ENCODE measurements at regions not wholly inside any gene's neighbourhood (a gene's known extent, or its start where the extent isn't known, plus 50 kb on each side); places are given as distances from the start of the nearest gene placed in this dataset.
"Not testable (repeated sequence)": the region's sequence is repeated elsewhere in the genome, so short reads cannot be mapped to it uniquely, and the experiment has no call there.

GRCh38 chr9:29450343-29450875 lies 1877.1 kb upstream of the C9orf72 start:
- not testable (repeated sequence) for DNase-seq (ENCODE audit: low read depth in 2 of 2)

DNA sequence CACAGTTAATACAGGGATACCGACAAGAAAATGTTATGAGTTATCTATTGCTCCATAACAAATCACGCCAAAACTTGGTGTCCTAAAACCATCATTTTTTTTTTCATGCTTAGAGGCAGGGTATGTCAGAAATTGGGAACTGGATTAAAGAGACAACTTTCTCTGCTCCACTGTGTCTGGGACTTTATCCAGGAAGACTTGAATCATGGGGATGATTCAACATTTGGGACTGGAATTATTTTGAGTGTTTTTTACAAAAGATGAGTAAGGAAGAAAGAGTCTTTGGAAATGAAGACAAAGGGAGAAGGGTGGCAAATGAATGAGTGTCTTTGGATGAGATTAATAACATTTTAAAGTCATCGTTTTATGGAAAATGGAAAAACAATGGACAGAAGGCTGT lies 1883.7 kb upstream of the C9orf72 start:
- DNase-seq (ENCODE audit: low read depth in 2 of 2), result no peak

GRCh38 chr9:29475471-29475870 lies 1902.2 kb upstream of the C9orf72 start:
- no peak for DNase-seq (ENCODE audit: low read depth in 2 of 2)

- no peak for DNase-seq (ENCODE audit: low read depth in 2 of 2)
Measured at GRCh38 chr9:29511680-29512079, 1938.4 kb upstream of the C9orf72 start.

GRCh38 chr9:29514336-29514735 lies 1941.1 kb upstream of the C9orf72 start:
- DNase-seq (ENCODE audit: low read depth in 2 of 2), result no peak

DNA sequence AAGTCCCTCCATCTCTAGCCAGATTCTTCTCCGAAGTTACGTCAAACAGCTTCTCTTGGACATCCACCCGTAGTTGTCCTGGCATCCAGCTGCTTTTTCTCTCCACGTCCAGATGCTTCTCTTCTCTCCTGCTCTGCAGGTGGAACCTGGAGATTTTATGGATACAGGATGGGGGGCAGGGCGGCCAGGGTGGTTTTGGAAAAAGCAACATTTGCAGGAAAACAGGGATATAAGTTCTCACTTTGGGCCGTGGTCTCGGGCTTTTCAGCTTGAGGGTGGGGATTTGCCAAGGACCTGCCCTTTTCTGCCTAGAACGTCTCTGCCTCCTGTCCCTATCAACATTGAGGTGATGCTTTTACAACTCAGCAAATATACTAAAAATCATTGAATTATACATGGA lies 1941.6 kb upstream of the C9orf72 start:
- no peak for DNase-seq (ENCODE audit: low read depth in 2 of 2)

- DNase-seq (ENCODE audit: low read depth in 2 of 2), result no peak
Measured at GRCh38 chr9:29548436-29548835, 1975.2 kb upstream of the C9orf72 start.

DNA sequence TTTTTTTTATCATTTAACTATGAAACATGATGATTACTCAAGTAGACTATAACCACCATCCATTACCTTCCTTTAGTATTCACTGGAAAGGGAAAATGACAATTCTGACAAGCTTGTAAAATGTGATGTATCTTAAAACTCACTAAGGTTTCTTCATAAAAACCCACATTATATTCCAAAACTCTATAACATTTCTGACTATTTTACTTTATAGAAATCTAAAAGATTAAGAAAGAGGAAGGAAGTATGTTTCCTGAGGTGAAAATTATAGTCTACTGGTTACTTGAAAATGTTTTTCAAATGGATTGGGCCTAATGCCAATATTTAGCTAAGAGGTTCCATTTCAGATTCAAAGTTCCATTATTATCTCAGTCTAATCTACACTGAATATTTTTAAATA lies 1982.2 kb upstream of the C9orf72 start:
- DNase-seq (ENCODE audit: low read depth in 2 of 2), result no peak

- no peak for DNase-seq (ENCODE audit: low read depth in 2 of 2)
Measured at GRCh38 chr9:29556317-29556716, 1983.0 kb upstream of the C9orf72 start.

GRCh38 chr9:29556746-29557145 lies 1983.5 kb upstream of the C9orf72 start:
- no peak for DNase-seq (ENCODE audit: low read depth in 2 of 2)

- DNase-seq (ENCODE audit: low read depth in 2 of 2), result no peak
Measured at GRCh38 chr9:29564564-29564963, 1991.3 kb upstream of the C9orf72 start.

DNA sequence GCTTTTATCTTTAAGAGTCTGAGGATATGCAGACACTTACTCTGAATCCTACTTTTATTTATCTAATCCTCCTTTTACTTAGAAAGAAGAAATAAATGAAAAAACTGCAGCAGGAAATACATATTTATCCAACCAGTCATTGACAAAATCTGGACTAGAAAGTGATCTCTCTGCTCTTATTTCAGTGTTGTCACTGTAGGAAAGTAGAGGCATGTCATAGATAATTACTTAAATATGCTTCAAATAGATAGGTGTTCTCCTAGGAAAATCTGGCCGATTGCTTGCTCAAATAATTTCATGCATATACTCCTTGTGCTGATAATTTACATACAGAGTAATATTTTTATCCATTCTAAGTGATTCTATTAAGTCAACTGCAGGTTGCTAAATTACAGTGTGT lies 2001.9 kb upstream of the C9orf72 start:
- no peak for DNase-seq (ENCODE audit: low read depth in 2 of 2)

GRCh38 chr9:29588361-29588760 lies 2015.1 kb upstream of the C9orf72 start:
- no peak for DNase-seq (ENCODE audit: low read depth in 2 of 2)

- DNase-seq (ENCODE audit: low read depth in 2 of 2), result no peak
Measured at GRCh38 chr9:29609282-29609681, 2036.0 kb upstream of the C9orf72 start.

DNA sequence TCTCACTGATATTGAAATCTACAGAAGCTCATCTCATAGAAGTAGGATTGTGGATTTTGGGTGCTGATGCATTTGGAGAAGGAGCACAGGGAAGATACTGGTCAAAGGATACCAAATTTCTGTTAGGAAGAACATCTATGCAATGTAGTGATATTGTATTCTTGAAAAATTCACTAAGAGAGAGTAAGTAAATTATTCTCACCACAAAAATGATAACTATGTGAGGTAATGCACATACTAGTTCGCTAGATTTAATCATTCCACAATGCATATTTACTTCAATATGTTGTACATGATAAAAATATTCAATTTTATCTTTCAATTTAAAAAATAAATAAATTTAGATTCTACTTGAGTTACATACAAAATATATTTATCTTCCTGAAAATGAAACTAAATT lies 2040.5 kb upstream of the C9orf72 start:
- no peak for DNase-seq (ENCODE audit: low read depth in 2 of 2)

GRCh38 chr9:29616844-29617243 lies 2043.6 kb upstream of the C9orf72 start:
- DNase-seq (ENCODE audit: low read depth in 2 of 2), result no peak

GRCh38 chr9:29625292-29625731 lies 2052.0 kb upstream of the C9orf72 start:
- DNase-seq (ENCODE audit: low read depth in 2 of 2), result no peak

GRCh38 chr9:29625931-29626330 lies 2052.7 kb upstream of the C9orf72 start:
- DNase-seq (ENCODE audit: low read depth in 2 of 2), result no peak

DNA sequence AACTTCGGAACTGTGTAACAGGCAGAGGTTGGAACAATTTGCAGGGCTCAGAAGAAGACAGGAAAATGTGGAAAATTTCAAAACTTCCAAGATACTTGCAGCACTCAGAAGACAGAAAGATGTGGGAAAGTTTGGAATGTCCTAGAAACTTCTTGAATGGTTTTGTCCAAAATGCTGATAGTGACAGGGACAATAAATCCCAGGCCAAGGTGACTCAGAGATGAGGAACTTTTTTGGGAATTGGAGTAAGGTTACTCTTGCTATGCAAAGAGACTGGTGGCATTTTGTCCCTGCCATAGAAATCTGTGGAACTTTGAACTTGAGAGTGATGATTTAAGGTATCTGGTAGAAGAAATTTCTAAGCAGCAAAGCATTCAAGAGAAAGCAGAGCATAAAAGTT lies 2055.6 kb upstream of the C9orf72 start:
- not testable (repeated sequence) for DNase-seq (ENCODE audit: low read depth in 2 of 2)

- DNase-seq (ENCODE audit: low read depth in 2 of 2), result no peak
Measured at GRCh38 chr9:29637471-29638237, 2064.4 kb upstream of the C9orf72 start.

GRCh38 chr9:29640507-29640906 lies 2067.2 kb upstream of the C9orf72 start:
- DNase-seq (ENCODE audit: low read depth in 2 of 2), result no peak

GRCh38 chr9:29644514-29644913 lies 2071.2 kb upstream of the C9orf72 start:
- DNase-seq (ENCODE audit: low read depth in 2 of 2), result no peak

- no peak for DNase-seq (ENCODE audit: low read depth in 2 of 2)
Measured at GRCh38 chr9:29647451-29647850, 2074.2 kb upstream of the C9orf72 start.
